ENCODE measurements at regions not wholly inside any gene's neighbourhood (a gene's known extent, or its start where the extent isn't known, plus 50 kb on each side); places are given as distances from the start of the nearest gene placed in this dataset.
"Not testable (repeated sequence)": the region's sequence is repeated elsewhere in the genome, so short reads cannot be mapped to it uniquely, and the experiment has no call there.

GRCh38 chr7:63106506-63107388 is 891.9 kb upstream of the ZNF722 start:
- H3K4me3 ChIP-seq (replicated peaks in 1 of 2; ENCODE audit: low read depth in 2 of 2, low read length in 2 of 2) = no peak overlapping the region
- no peak for DNase-seq (ENCODE audit: low read depth in 2 of 2)
- no peak for TF ChIP-seq CTCF (IDR thresholded peaks at IDR 0.05; ENCODE audit: low read depth, low read length)

- not testable (repeated sequence) for DNase-seq (ENCODE audit: low read depth in 2 of 2)
Observed at GRCh38 chr7:63111511-63111910, 887.1 kb upstream of the ZNF722 start.

GRCh38 chr7:63112764-63113712 is 885.6 kb upstream of the ZNF722 start:
- no peak overlapping the region for H3K4me3 ChIP-seq (replicated peaks in 1 of 2; ENCODE audit: low read depth in 2 of 2, low read length in 2 of 2)
- no peak for DNase-seq (ENCODE audit: low read depth in 2 of 2)
- TF ChIP-seq CTCF (IDR thresholded peaks at IDR 0.05; ENCODE audit: low read depth, low read length) = no peak

More at GRCh38 chr7:63111511-63111910, 887.1 kb upstream of the ZNF722 start:
- H3K4me3 ChIP-seq (replicated peaks in 1 of 2; ENCODE audit: low read depth in 2 of 2, low read length in 2 of 2) = not testable (repeated sequence)

- no peak for DNase-seq (ENCODE audit: low read depth in 2 of 2)
- no peak for TF ChIP-seq CTCF (IDR thresholded peaks at IDR 0.05; ENCODE audit: low read depth, low read length)
- H3K4me3 ChIP-seq (replicated peaks in 1 of 2; ENCODE audit: low read depth in 2 of 2, low read length in 2 of 2) = no peak overlapping the region
Observed at GRCh38 chr7:63113713-63114285, 884.9 kb upstream of the ZNF722 start.

GRCh38 chr7:63114371-63114985 is 884.2 kb upstream of the ZNF722 start:
- TF ChIP-seq CTCF (IDR thresholded peaks at IDR 0.05; ENCODE audit: low read depth, low read length) = no peak
- no peak for DNase-seq (ENCODE audit: low read depth in 2 of 2)
- no peak overlapping the region for H3K4me3 ChIP-seq (replicated peaks in 1 of 2; ENCODE audit: low read depth in 2 of 2, low read length in 2 of 2)

Measured in cardiac fibroblast (primary cell).